Panc1 (cell line): ENCODE measurements at regions not wholly inside any gene's neighbourhood (a gene's known extent, or its start where the extent isn't known, plus 50 kb on each side); places are given as distances from the start of the nearest gene placed in this dataset.

Source experiments
- ATAC-seq: fragments of 200-7000 bp; cut with Tn5 transposase; 2 replicates; pipeline ENCODE4 v1.9.1; 2020; ENCODE audit warnings: mild to moderate bottlenecking, moderate library complexity
- BruUV-seq: library from RNA; stranded (reverse); fragments of 400-500 nt; replicated peaks from 2 replicates; lab custom pipeline; 2021; lab: Mats Ljungman, UMichigan
- CTCF ChIA-PET: fragments of 300-600 bp; sonication (Branson Sonifier 250); formaldehyde crosslinking; loops from one replicate; lab custom pipeline; 2022; ENCODE audit warnings: antibody characterized with exemption; lab: Charles Lee
- POLR2A ChIA-PET: fragments of 300-600 bp; sonication (Branson Sonifier 250); formaldehyde crosslinking; loops from one replicate; lab custom pipeline; 2022; ENCODE audit warnings: antibody characterized with exemption; lab: Charles Lee
- DNase-seq: peaks from one replicate; pipeline ENCODE4 v3.0.0-alpha.2; 2010; ENCODE audit warnings: low read depth, low spot score
- H3K27ac ChIP-seq: 2 replicates; pipeline ENCODE4 v1.5.1; 2011; ENCODE audit warnings: mild to moderate bottlenecking, low read length, inconsistent platforms
- H3K27me3 ChIP-seq: fragments of 200-500 bp; sonication (Bioruptor generic); 2 replicates; pipeline ENCODE4 v1.6.0; 2014; ENCODE audit warnings: low read length, inconsistent platforms; ENCODE audit not compliant: control insufficient read depth, insufficient read depth
- H3K36me3 ChIP-seq: fragments of 200-500 bp; sonication (Bioruptor generic); 2 replicates; pipeline ENCODE4 v1.5.1; 2014; ENCODE audit warnings: inconsistent platforms, mild to moderate bottlenecking, low read length, moderate library complexity; ENCODE audit not compliant: control insufficient read depth, insufficient read depth
- H3K4me1 ChIP-seq: 2 replicates; pipeline ENCODE4 v1.5.1; 2011; ENCODE audit warnings: inconsistent platforms, mild to moderate bottlenecking, low read length, moderate library complexity; ENCODE audit not compliant: control insufficient read depth, insufficient read depth
- H3K4me3 ChIP-seq, 2 experiments: 2 replicates each; pipeline ENCODE4 v1.5.1; 2011 to 2012; ENCODE audit warnings: low read depth in 2 of 2, low read length in 2 of 2, mild to moderate bottlenecking in 2 of 2, inconsistent platforms in 1 of 2, moderate library complexity in 1 of 2
- H3K9me3 ChIP-seq: fragments of 200-500 bp; sonication (Bioruptor generic); 2 replicates; pipeline ENCODE4 v1.5.1; 2014; ENCODE audit warnings: low read depth, mild to moderate bottlenecking, inconsistent platforms, low read length, moderate library complexity; ENCODE audit not compliant: control insufficient read depth, insufficient read depth
- POLR2AphosphoS5 ChIP-seq: IDR thresholded peaks from 2 replicates; pipeline ENCODE4 v1.6.1; 2012; ENCODE audit warnings: mild to moderate bottlenecking, low read depth, low read length, moderate library complexity
- SIN3A ChIP-seq: IDR thresholded peaks from 2 replicates; pipeline ENCODE4 v1.6.1; 2012; ENCODE audit warnings: low read depth, mild to moderate bottlenecking, low read length, moderate library complexity, borderline replicate concordance; ENCODE audit not compliant: insufficient read depth
- TCF7L2 ChIP-seq: IDR thresholded peaks from 2 replicates; pipeline ENCODE4 v1.6.1; 2011; ENCODE audit warnings: mild to moderate bottlenecking, low read depth, low read length, inconsistent platforms
- in situ Hi-C: cut with HindIII; loops from 2 replicates; pipeline ENCODE4 v1.10.0; 2016; ENCODE audit warnings: low sequenced_read_pairs, low pct_unique_long_range_greater_than_20kb
- intact Hi-C: fragments of 100-400 bp; cut with micrococcal nuclease; formaldehyde crosslinking; loops from one replicate; pipeline ENCODE4 v1.10.0; 2022; ENCODE audit not compliant: unreplicated experiment
- TF ChIP-seq, protein P1 (sequence below): fragments of 450-650 bp; IDR thresholded peaks from 2 replicates; pipeline ENCODE4 v1.5.1; 2017; ENCODE audit warnings: mild to moderate bottlenecking
- TF ChIP-seq, protein P2 (sequence below), 2 experiments: IDR thresholded peaks; 2 replicates each; pipeline ENCODE4 v1.6.1; 2011 to 2012; ENCODE audit warnings: low read depth in 2 of 2, control low read depth in 1 of 2, low read length in 1 of 2, mild to moderate bottlenecking in 1 of 2, moderate library complexity in 1 of 2; ENCODE audit not compliant: insufficient read depth in 1 of 2

DNA sequence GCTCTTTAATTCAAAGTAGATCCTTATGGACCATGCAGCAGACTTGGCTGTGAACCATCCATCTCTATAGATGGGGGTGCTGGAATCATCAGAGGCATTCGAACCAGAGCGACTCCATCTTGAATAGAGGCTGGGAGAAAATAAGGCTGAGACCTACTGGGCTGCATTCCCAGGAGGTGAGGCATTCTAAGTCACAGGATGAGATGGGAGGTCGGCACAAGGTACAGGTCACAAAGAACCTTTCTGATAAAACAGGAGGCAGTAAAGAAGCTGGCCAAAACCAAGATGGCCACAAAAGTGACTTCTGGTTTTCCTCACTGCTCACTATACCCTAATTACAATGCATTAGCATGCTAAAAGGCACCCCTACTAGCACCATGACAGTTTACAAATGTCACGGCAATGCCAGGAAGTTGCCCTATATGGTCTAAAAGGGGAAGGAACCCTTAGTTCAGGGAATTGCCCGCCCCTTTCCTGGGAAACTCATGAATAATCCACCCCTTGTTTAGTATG lies 89.2 kb upstream of the BRD7 start:
- intact Hi-C loops (no loop called here), in situ Hi-C loops (no loop called here)
- Histone ChIP-seq H3K27me3 (peaks cover 2% of the 10 kb centered on the region; the same call in 1 of the 2 replicates), H3K4me1 (no peaks in the 10 kb centered on the region), H3K9me3 (no peaks in the 10 kb centered on the region), H3K4me3 (no peak overlapping the region), H3K27ac (no peak overlapping the region), H3K36me3 (no peaks in the 10 kb centered on the region)
- no TSS peak for BruUV-seq
- ChIA-PET POLR2A (interaction anchor here (0.7 kb wide), 1 partner anchor 59 kb away, joined by 3 read pairs; no protein-coding TSS in a partner anchor), CTCF (no interaction called here)
- DNase-seq (no peak), ATAC-seq (no peak)
- TF ChIP-seq POLR2AphosphoS5 = no peak
- TF ChIP-seq, protein P1, sequence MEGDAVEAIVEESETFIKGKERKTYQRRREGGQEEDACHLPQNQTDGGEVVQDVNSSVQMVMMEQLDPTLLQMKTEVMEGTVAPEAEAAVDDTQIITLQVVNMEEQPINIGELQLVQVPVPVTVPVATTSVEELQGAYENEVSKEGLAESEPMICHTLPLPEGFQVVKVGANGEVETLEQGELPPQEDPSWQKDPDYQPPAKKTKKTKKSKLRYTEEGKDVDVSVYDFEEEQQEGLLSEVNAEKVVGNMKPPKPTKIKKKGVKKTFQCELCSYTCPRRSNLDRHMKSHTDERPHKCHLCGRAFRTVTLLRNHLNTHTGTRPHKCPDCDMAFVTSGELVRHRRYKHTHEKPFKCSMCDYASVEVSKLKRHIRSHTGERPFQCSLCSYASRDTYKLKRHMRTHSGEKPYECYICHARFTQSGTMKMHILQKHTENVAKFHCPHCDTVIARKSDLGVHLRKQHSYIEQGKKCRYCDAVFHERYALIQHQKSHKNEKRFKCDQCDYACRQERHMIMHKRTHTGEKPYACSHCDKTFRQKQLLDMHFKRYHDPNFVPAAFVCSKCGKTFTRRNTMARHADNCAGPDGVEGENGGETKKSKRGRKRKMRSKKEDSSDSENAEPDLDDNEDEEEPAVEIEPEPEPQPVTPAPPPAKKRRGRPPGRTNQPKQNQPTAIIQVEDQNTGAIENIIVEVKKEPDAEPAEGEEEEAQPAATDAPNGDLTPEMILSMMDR = no peak
- TF ChIP-seq SIN3A = no peak
- TF ChIP-seq, protein P2, sequence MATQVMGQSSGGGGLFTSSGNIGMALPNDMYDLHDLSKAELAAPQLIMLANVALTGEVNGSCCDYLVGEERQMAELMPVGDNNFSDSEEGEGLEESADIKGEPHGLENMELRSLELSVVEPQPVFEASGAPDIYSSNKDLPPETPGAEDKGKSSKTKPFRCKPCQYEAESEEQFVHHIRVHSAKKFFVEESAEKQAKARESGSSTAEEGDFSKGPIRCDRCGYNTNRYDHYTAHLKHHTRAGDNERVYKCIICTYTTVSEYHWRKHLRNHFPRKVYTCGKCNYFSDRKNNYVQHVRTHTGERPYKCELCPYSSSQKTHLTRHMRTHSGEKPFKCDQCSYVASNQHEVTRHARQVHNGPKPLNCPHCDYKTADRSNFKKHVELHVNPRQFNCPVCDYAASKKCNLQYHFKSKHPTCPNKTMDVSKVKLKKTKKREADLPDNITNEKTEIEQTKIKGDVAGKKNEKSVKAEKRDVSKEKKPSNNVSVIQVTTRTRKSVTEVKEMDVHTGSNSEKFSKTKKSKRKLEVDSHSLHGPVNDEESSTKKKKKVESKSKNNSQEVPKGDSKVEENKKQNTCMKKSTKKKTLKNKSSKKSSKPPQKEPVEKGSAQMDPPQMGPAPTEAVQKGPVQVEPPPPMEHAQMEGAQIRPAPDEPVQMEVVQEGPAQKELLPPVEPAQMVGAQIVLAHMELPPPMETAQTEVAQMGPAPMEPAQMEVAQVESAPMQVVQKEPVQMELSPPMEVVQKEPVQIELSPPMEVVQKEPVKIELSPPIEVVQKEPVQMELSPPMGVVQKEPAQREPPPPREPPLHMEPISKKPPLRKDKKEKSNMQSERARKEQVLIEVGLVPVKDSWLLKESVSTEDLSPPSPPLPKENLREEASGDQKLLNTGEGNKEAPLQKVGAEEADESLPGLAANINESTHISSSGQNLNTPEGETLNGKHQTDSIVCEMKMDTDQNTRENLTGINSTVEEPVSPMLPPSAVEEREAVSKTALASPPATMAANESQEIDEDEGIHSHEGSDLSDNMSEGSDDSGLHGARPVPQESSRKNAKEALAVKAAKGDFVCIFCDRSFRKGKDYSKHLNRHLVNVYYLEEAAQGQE (IDR thresholded peaks at IDR 0.05; ENCODE audit: insufficient read depth in 1 of 2, low read depth in 2 of 2, low read length in 1 of 2) = no peak
- no peak for TF ChIP-seq TCF7L2

DNA sequence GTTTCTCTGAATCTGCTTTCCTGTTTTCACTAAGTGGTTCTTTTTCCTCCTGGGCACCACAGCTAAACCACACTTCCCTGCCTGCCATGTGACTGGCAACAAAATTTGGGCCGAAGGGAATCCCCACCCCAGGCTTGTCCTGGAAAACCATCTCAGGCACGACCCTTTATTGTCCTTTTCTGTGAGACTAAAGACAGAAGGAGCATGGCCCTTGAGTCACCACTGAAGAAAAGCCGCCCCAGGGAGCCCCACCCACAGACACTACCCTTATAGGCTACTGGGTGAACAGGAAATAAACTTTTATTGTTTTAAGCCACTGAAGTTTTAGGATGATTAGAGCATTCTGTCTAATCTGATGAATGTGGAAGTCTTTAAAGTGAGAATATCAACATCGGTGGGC lies 88.6 kb upstream of the BRD7 start:
- Histone ChIP-seq H3K4me1 (no peaks in the 10 kb centered on the region), H3K36me3 (no peaks in the 10 kb centered on the region), H3K27ac (no peak overlapping the region), H3K4me3 (no peak overlapping the region), H3K9me3 (no peaks in the 10 kb centered on the region), H3K27me3 (peaks cover 2% of the 10 kb centered on the region; the same call in 1 of the 2 replicates)
- intact Hi-C loops (no loop called here), in situ Hi-C loops (no loop called here)
- no TSS peak for BruUV-seq
- DNase-seq = no peak
- ChIA-PET CTCF (no interaction called here), POLR2A (interaction anchor here (0.7 kb wide), 1 partner anchor 60 kb away, joined by 3 read pairs; no protein-coding TSS in a partner anchor)
- no peak for ATAC-seq
- TF ChIP-seq, protein P1 = no peak
- TF ChIP-seq SIN3A (no peak), TCF7L2 (no peak), POLR2AphosphoS5 (no peak)
- TF ChIP-seq, protein P2 (IDR thresholded peaks at IDR 0.05; ENCODE audit: insufficient read depth in 1 of 2, low read depth in 2 of 2, low read length in 1 of 2) = no peak
